ENCODE measurements at regions not wholly inside any gene's neighbourhood (a gene's known extent, or its start where the extent isn't known, plus 50 kb on each side); places are given as distances from the start of the nearest gene placed in this dataset.

DNA sequence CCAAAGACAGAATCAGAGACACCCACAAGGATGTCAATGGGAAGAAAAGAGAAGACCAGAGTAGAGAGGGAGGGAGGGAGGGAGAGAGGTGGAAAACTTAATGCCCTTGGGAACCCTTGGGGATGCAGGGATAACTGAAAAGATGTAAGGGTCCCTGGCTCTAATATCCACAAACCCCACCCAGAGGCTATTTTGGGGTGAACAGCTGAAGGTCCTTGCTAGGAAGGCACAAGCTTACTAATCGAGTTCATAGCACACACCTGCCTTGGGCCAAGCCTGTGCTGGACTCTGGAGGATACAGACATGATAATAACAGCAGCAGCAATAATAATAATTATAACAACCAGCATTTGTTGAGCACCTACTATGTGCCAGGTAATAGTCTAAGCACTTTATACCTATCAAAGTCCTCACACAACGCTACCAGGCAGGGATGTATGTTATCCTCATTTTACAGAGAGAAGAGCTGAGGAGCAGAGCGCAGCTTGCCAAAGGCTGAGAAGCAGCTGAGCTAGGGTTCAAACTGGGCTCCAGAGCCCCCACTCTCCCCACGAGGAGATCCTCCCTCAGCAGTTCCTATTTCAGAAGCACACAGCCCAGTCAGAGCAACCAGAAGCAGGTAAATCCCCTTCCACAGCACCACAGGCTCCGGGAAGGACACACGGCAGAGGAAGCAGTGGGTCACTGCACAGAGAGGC, 174.2 kb downstream of the ANKRD60 start:
- peak overlapping the region in 3 of 4 donors; percentile 32 to 58 (median 42) for H3K27ac ChIP-seq
- H3K27me3 ChIP-seq = no peaks in the 10 kb centered on the region
- no peak overlapping the region for H3K4me3 ChIP-seq
- H3K9me3 ChIP-seq = no peaks in the 10 kb centered on the region
- WGBS, 2 donors = 20 to 34% methylated on average over 3 to 6 of the region's 6 CpGs
- DNase-seq = no peak
- TF ChIP-seq CTCF (IDR thresholded peaks at IDR 0.05) (no peak), POLR2A (IDR thresholded peaks at IDR 0.05) (no peak)
- intact Hi-C loops (cut with DNase I) = no loop called here
- peaks cover 3 to 24% (median 13%) of the 10 kb centered on the region in 3 donors for H3K4me1 ChIP-seq
- no peaks in the 10 kb centered on the region for H3K36me3 ChIP-seq

DNA sequence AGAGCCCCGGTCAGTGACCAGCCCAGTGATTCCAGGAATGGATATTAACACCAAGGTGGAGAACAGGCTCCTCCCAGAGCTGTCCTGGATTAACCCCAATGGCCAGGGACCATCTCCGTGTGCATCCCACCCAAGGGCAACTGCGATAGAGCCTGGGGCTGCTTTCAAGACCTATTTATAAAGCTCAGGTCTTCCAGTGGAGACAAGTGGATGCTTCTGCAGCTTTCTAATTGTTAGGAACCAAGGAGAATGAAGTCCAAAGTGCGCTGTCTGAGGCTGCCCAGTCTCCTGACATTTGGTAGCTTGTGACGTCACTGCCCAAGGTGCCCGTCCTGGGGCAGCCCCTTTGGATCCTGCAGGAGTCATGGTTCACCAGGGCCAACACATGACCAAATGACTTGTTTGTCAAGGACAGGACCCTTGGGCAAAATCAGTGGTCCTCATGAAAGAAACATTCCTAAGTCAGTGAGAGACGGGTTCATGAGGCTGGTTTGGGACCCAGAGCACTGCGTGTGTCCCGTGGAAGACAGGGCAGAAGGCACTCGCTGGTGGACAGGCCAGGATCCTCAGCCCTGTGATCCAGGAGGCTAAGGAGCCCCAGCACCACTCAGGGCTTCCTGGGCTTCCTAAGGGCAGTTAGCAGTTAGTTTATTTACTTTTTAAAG, 174.9 kb downstream of the ANKRD60 start:
- DNase-seq = no peak
- Histone ChIP-seq H3K27ac (no peak overlapping the region), H3K9me3 (no peaks in the 10 kb centered on the region), H3K4me1 (peaks cover 3 to 24% (median 13%) of the 10 kb centered on the region in 3 donors), H3K27me3 (no peaks in the 10 kb centered on the region), H3K4me3 (no peak overlapping the region), H3K36me3 (no peaks in the 10 kb centered on the region)
- WGBS, 2 donors = 80 to 90% methylated on average over 5 to 9 of the region's 10 CpGs
- TF ChIP-seq CTCF (IDR thresholded peaks at IDR 0.05) = no peak
- no peak for TF ChIP-seq POLR2A (IDR thresholded peaks at IDR 0.05)
- intact Hi-C loops (cut with DNase I) = no loop called here

DNA sequence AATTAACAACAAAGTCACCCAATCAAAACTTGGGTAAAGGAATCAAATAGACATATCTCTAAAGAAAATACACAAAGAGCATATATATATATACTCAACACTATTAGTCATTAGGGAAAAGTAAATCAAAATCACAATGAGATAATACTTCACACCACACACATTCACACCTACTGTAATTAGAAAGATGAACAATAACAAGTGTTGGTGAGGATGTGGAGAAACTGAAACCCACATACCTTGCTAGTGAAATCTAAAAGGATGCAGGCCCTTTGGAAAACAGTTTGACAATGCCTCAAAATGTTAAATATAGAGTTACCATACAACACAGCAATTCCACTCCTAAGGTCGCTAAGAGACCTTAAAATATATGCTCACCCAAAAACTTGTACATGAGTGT, 177.1 kb downstream of the ANKRD60 start:
- H3K4me3 ChIP-seq = no peak overlapping the region
- H3K27ac ChIP-seq = no peak overlapping the region
- 46 to 58% methylated on average over 1 of the region's 1 CpG for WGBS, 2 donors
- TF ChIP-seq POLR2A (IDR thresholded peaks at IDR 0.05) (no peak), CTCF (IDR thresholded peaks at IDR 0.05) (no peak)
- H3K9me3 ChIP-seq = no peaks in the 10 kb centered on the region
- H3K27me3 ChIP-seq = no peaks in the 10 kb centered on the region
- no peaks in the 10 kb centered on the region for H3K36me3 ChIP-seq
- intact Hi-C loops (cut with DNase I) = no loop called here
- peaks cover 3 to 24% (median 13%) of the 10 kb centered on the region in 3 donors for H3K4me1 ChIP-seq
- DNase-seq = no peak

- H3K4me1 ChIP-seq = peaks cover 0 to 7% (median 0%) of the 10 kb centered on the region in 3 donors
- TF ChIP-seq CTCF (IDR thresholded peaks at IDR 0.05) (no peak), POLR2A (IDR thresholded peaks at IDR 0.05) (no peak)
- 21 to 25% methylated on average over 2 to 3 of the region's 3 CpGs for WGBS, 2 donors
- no peak for DNase-seq
- intact Hi-C loops (cut with DNase I) = no loop called here
- H3K9me3 ChIP-seq = no peaks in the 10 kb centered on the region
- no peak overlapping the region for H3K4me3 ChIP-seq
- H3K36me3 ChIP-seq = no peaks in the 10 kb centered on the region
- H3K27ac ChIP-seq = no peak overlapping the region
- peaks cover 0 to 1% (median 0%) of the 10 kb centered on the region in 4 donors for H3K27me3 ChIP-seq
Measured at GRCh38 chr20:58048096-58048702, 180.3 kb downstream of the ANKRD60 start.

- TF ChIP-seq CTCF (IDR thresholded peaks at IDR 0.05) (no peak), POLR2A (IDR thresholded peaks at IDR 0.05) (no peak)
- intact Hi-C loops (cut with DNase I) = no loop called here
- Histone ChIP-seq H3K9me3 (no peaks in the 10 kb centered on the region), H3K27ac (no peak overlapping the region), H3K4me1 (peaks cover 0 to 11% (median 0%) of the 10 kb centered on the region in 3 donors), H3K36me3 (no peaks in the 10 kb centered on the region), H3K4me3 (no peak overlapping the region), H3K27me3 (peaks cover 0 to 7% (median 0%) of the 10 kb centered on the region in 4 donors)
- no peak for DNase-seq
- 63 to 64% methylated on average over 3 to 5 of the region's 5 CpGs for WGBS, 2 donors
Measured at GRCh38 chr20:58046311-58046710, 182.1 kb downstream of the ANKRD60 start.

All from esophagus squamous epithelium (tissue), 5 donors.